NCI-H2227 treated with DMSO at 0.1 percent for 48 hours (cell line): ENCODE measurements at regions not wholly inside any gene's neighbourhood (a gene's known extent, or its start where the extent isn't known, plus 50 kb on each side); places are given as distances from the start of the nearest gene placed in this dataset.
"Not testable (repeated sequence)": the region's sequence is repeated elsewhere in the genome, so short reads cannot be mapped to it uniquely, and the experiment has no call there.

Source experiments
- DNase-seq: peaks from one replicate; lab custom pipeline; 2025; lab: John Stamatoyannopoulos, UW

DNA sequence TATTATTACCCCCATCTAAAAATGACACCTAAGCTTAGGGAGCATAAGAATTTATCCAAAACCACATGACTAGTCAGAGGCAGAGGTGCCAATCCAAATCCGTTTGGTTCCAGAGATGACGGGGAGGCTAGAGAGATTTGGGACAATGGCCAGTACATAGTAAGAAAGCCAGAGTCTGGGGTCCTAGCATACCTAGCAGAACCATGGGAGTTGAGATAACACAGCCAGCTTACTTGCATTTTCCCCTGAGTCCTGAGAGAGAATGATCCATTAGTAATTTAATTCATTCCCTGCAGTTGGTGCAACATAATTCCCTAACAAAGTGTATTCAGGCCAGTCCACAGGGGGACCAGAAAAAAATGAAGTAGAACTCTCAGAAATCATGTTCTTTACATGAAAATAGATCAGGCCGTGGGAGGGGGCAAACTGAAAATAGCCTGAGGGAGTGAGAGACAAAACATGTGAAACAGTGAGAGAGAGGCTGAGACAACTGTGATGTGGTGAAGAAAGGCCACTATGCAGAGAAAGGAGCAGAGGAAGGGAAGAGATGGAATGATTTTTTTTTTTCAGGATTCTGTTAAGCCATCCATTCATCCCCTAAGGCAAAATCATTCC lies 243.3 kb downstream of the BRINP2 start:
- no peak for DNase-seq

DNA sequence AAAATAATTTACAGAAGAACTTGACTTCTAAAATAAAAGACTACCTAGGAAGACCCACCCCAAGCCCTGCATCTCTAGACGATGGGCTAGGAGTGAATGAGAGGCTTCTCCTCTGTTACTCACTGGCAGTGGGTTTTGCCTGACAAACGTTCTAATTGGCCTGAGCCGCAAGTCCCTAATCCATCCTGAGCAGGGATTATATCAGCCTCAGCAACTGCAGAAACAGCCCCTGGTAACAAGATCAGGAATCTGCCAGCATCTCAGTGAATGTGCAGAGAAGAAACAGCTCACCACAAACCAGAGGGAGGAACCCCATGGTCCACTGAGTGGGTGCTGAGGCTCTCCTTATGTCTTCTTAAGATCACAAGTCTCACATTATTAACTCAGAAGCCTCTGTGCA lies 240.6 kb downstream of the BRINP2 start:
- DNase-seq = no peak

- no peak for DNase-seq
Observed at GRCh38 chr1:177410179-177410766, 239.5 kb downstream of the BRINP2 start.

GRCh38 chr1:177406323-177406722 lies 235.6 kb downstream of the BRINP2 start:
- not testable (repeated sequence) for DNase-seq

DNA sequence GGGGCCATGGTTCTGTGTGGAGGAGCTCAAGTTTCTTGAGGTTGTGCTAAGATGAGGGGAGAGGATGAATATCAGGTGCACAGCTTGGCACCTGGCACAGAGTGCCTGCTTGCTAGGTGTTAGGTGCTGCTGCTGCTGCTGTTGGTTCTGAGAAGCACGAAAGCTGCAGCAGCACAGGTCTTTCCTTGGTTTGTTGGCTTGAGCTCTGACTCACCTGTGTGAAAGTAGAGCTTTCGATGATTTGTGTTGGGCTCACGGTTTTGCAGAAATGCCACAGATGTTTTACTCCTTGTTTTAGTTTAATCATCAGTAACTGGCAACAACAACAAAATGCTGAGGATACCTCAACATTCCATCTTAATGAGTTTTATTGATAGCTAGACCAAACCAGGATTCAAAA lies 221.6 kb downstream of the BRINP2 start:
- DNase-seq = no peak

GRCh38 chr1:177385760-177386698 lies 215.3 kb downstream of the BRINP2 start:
- peak; percentile 6 for DNase-seq

DNA sequence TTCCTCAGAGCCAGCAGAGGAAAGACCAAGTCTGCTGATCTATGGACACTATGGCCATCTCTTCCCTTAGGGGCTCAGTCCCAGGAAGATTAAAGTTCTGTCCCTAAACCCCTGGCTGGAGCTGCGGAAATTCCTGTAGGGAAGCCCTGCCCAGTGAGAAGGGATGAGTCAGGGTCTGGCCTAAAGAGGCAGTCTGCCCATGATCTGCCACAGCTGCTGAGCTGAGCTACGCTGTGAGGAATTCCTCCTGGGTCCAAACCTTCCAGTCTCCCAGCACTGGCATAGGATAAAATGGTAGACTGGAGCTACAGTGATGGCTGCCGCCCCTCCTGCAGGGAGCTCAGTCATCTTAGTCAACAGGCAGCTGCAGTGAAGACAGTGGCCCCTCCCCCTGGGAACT lies 213.7 kb downstream of the BRINP2 start:
- DNase-seq = no peak

DNA sequence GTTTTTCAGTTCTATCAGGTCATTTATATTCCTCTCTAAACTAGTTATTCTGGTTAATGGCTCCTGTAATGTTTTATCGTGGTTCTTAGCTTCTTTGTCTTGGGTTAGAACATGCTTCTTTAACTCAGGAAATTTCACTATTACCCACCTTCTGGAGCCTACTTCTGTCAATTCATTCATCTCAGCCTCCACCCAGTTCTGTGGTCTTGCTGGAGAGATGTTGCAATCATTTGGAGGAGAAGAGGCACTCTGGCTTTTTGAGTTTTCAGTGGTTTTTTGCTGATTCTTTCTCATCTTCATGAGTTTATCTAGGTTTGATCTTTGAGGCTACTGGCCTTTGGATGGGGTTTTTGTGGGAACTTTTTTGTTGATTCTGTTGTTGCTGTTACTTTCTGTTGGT lies 213.0 kb downstream of the BRINP2 start:
- DNase-seq = no peak

DNA sequence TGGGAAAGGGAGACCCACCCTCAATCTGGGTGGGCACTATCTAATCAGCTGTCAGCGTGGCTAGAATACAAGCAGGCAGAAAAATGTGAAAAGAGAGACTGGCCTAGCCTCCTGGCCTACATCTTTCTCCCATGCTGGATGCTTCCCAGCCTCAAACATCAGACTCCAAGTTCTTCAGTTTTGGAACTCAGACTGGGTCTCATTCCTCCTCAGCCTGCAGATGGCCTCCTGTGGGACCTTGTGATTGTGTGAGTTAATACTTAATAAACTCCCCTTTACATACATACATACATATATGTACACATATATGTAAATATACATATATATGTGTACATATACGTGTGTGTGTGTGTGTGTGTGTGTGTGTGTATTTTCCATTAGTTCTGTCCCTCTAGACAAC lies 207.1 kb downstream of the BRINP2 start:
- no peak for DNase-seq

- DNase-seq = no peak
Observed at GRCh38 chr1:177368255-177368654, 197.5 kb downstream of the BRINP2 start.

- DNase-seq = no peak
Observed at GRCh38 chr1:177366091-177366490, 195.3 kb downstream of the BRINP2 start.

GRCh38 chr1:177360791-177361190 lies 190.0 kb downstream of the BRINP2 start:
- no peak for DNase-seq

DNA sequence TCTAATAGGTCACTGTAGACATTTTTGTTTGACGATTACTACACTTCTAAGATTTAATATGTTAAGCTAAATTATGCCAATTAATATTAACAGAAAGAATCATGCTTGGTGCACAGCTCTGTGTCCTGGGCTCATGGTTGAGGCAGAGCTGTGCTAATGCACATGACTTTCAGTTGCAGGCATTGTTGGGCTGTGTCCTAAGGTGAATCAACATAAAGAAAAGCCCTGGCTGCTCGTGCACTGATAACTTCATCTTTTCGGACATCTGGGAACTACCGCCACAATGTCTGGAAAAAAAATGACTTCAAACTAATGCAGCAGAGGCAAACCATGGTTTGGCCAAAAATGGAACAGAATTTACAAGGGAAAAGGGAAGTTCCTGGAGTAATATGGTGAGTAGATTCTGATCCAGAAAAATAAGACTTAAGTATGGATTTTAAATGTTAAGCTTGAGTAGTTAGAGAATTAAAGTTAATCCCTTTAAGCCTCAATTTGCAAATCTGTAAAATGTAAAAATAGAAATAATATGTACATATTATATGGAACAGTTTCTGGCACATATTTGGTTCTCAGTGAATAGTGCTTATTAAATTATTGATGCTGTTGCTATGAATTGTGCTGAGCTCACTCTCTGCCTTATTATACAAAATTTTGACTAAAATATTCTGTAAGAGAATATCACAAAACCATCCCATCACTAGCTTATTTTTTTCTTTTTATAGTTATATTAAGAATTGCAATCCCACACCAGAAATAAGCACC lies 186.1 kb downstream of the BRINP2 start:
- no peak for DNase-seq

DNA sequence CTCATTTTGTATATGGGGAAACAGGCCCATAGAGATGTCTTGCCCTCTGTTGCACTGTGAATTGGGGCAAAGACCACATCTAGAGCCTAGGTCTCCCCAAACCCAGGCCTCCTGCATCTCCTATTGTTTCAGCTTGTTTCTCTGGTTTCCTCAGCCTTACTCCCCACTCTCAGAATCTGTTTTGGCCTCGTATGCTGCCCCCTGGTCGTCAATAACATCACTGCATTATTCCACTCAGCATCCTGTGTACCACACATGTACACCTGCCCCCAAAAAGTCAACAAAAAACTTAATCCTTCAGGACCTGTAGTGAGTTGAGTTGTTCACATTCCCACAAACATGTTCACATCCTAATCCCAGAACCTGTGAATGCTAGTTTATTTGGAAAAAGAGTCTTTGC lies 184.8 kb downstream of the BRINP2 start:
- DNase-seq = no peak

GRCh38 chr1:177354247-177354646 lies 183.5 kb downstream of the BRINP2 start:
- DNase-seq = no peak

- no peak for DNase-seq
Observed at GRCh38 chr1:177351361-177352108, 180.8 kb downstream of the BRINP2 start.

- DNase-seq = no peak
Observed at GRCh38 chr1:177346790-177347359, 176.1 kb downstream of the BRINP2 start.

DNA sequence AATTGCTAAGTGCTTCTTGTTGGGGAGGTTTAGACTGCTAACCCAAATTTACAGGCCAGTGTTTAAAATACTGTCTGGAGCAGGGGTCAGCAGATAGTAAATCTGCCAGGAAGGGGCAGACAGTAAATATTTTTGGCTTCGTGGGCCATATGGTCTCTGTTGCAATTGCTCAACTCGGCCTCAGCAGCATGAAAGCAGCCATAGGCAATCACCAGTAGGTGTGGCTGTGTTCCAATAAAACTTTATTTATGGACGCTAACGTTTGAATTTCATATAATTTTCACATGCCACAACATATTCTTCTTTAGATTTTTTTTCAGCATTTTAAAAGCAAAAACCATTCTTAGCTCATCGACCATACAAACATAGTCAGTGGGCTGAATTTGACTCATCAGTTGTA lies 172.7 kb downstream of the BRINP2 start:
- DNase-seq = no peak

DNA sequence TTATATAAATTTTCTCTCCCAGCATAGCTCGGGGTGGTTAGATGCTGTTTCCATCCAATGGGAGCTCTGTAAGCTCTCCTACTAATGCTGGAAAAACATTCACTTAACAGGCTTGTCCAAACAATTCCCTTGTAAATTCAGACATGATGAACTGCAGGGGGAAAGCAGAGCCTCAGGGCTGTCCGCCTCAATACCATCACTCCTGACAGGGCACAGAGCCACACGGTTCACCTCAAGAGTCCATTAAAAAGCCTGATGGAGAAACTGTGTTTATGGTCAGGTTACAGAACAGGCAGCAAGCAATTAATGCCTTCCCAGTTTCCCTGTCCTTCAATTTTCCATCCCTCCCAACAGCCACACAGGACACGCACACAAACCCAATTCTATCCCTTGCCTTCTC lies 171.0 kb downstream of the BRINP2 start:
- DNase-seq = no peak

DNA sequence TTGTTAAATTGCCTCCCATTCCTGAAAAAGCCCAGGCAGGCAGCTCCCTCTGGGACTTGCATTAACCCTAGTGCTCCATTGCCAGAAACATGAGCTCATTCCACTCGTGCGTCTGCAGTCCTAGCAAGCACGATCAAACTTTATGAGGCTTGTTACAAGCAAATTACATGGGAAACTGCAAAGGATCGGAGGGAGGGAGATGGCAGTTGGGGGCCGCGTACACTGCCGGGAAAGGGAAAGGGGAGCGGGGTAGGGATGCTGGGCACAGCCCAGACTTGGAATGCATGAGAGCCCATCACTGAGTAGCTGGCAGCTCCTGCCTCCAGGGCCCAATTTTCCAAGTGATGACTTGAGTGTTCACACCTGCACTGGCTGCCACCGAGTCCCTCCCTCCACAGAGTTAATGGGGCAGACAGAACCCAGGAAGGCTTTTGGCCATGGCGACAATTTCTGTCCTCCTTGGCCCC lies 169.9 kb downstream of the BRINP2 start:
- no peak for DNase-seq

DNA sequence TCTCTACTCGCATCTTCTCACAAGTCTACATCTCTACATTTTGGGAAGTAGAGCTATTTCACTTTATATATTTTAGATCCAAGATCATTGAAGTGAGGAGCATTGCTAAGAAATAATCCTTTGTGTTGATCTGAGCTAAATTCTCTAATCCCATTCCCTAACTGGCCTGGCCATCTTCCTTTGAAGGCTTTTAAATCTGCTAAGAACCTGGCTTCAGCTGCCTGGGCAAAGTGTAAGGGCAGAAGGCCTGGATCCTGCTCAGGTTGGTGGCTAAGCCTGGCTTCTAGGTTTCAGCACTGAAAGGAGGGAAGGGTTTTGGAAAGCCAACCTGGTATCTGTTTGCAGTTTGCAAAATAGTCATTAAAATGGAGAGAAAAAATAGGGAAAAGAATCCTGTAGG lies 167.6 kb downstream of the BRINP2 start:
- DNase-seq = no peak
